ENCODE measurements at regions not wholly inside any gene's neighbourhood (a gene's known extent, or its start where the extent isn't known, plus 50 kb on each side); places are given as distances from the start of the nearest gene placed in this dataset.
"Not testable (repeated sequence)": the region's sequence is repeated elsewhere in the genome, so short reads cannot be mapped to it uniquely, and the experiment has no call there.

GRCh38 chr5:104079861-104080645 is 517.5 kb upstream of the NUDT12 start:
- not testable (repeated sequence) for DNase-seq (ENCODE audit: low read depth in 2 of 3, low spot score in 2 of 3)

GRCh38 chr5:104071887-104072286 is 509.3 kb upstream of the NUDT12 start:
- DNase-seq (ENCODE audit: low read depth in 2 of 3, low spot score in 2 of 3): no peak

GRCh38 chr5:104062621-104063377 is 500.2 kb upstream of the NUDT12 start:
- no peak for DNase-seq (ENCODE audit: low read depth in 2 of 3, low spot score in 2 of 3)

GRCh38 chr5:104061707-104062106 is 499.1 kb upstream of the NUDT12 start:
- DNase-seq (ENCODE audit: low read depth in 2 of 3, low spot score in 2 of 3): no peak

- no peak for DNase-seq (ENCODE audit: low read depth in 2 of 3, low spot score in 2 of 3)
These were observed 490.7 kb upstream of the NUDT12 start for GRCh38 chr5:104053353-104053649.

GRCh38 chr5:104052558-104053352 is 490.2 kb upstream of the NUDT12 start:
- DNase-seq (ENCODE audit: low read depth in 2 of 3, low spot score in 2 of 3): no peak

GRCh38 chr5:104050436-104050835 is 487.8 kb upstream of the NUDT12 start:
- no peak for DNase-seq (ENCODE audit: low read depth in 2 of 3, low spot score in 2 of 3)

GRCh38 chr5:104049752-104050151 is 487.2 kb upstream of the NUDT12 start:
- DNase-seq (ENCODE audit: low read depth in 2 of 3, low spot score in 2 of 3): no peak

GRCh38 chr5:104048231-104048630 is 485.6 kb upstream of the NUDT12 start:
- DNase-seq (ENCODE audit: low read depth in 2 of 3, low spot score in 2 of 3): no peak

- DNase-seq (ENCODE audit: low read depth in 2 of 3, low spot score in 2 of 3): no peak
These were observed 483.4 kb upstream of the NUDT12 start for GRCh38 chr5:104045987-104046386.

GRCh38 chr5:104039871-104040270 is 477.3 kb upstream of the NUDT12 start:
- not testable (repeated sequence) for DNase-seq (ENCODE audit: low read depth in 2 of 3, low spot score in 2 of 3)

GRCh38 chr5:104037136-104037535 is 474.5 kb upstream of the NUDT12 start:
- not testable (repeated sequence) for DNase-seq (ENCODE audit: low read depth in 2 of 3, low spot score in 2 of 3)

- not testable (repeated sequence) for DNase-seq (ENCODE audit: low read depth in 2 of 3, low spot score in 2 of 3)
These were observed 470.6 kb upstream of the NUDT12 start for GRCh38 chr5:104033186-104033585.

- DNase-seq (ENCODE audit: low read depth in 2 of 3, low spot score in 2 of 3): no peak
These were observed 461.9 kb upstream of the NUDT12 start for GRCh38 chr5:104024538-104024937.

GRCh38 chr5:104023739-104024138 is 461.1 kb upstream of the NUDT12 start:
- DNase-seq (ENCODE audit: low read depth in 2 of 3, low spot score in 2 of 3): no peak

GRCh38 chr5:104019956-104020355 is 457.4 kb upstream of the NUDT12 start:
- DNase-seq (ENCODE audit: low read depth in 2 of 3, low spot score in 2 of 3): no peak

- no peak for DNase-seq (ENCODE audit: low read depth in 2 of 3, low spot score in 2 of 3)
These were observed 455.7 kb upstream of the NUDT12 start for GRCh38 chr5:104018299-104018698.

GRCh38 chr5:104016646-104017045 is 454.1 kb upstream of the NUDT12 start:
- no peak for DNase-seq (ENCODE audit: low read depth in 2 of 3, low spot score in 2 of 3)

GRCh38 chr5:104015765-104016164 is 453.2 kb upstream of the NUDT12 start:
- no peak for DNase-seq (ENCODE audit: low read depth in 2 of 3, low spot score in 2 of 3)

GRCh38 chr5:104002783-104003182 is 440.2 kb upstream of the NUDT12 start:
- not testable (repeated sequence) for DNase-seq (ENCODE audit: low read depth in 2 of 3, low spot score in 2 of 3)

- DNase-seq (ENCODE audit: low read depth in 2 of 3, low spot score in 2 of 3): no peak
These were observed 438.5 kb upstream of the NUDT12 start for GRCh38 chr5:104001136-104001535.

All from hematopoietic multipotent progenitor cell (in vitro differentiated cells).